ENCODE measurements at regions not wholly inside any gene's neighbourhood (a gene's known extent, or its start where the extent isn't known, plus 50 kb on each side); places are given as distances from the start of the nearest gene placed in this dataset.

GRCh38 chr7:98056580-98056979, 50.1 kb upstream of the LMTK2 start:
- Histone ChIP-seq H3K9me3 (no peaks in the 10 kb centered on the region), H3K4me3 (no peak overlapping the region), H3K27ac (no peak overlapping the region), H3K27me3 (no peaks in the 10 kb centered on the region), H3K4me1 (no peaks in the 10 kb centered on the region), H3K36me3 (no peaks in the 10 kb centered on the region)
- DNase-seq = no peak
- TF ChIP-seq POLR2A (IDR thresholded peaks at IDR 0.05) (no peak), EP300 (IDR thresholded peaks at IDR 0.05) (no peak), CTCF (IDR thresholded peaks at IDR 0.05) (no peak), POLR2AphosphoS5 (IDR thresholded peaks at IDR 0.05) (no peak)
- 81 to 88% methylated on average over 8 to 9 of the region's 9 CpGs for WGBS, 2 donors
- ATAC-seq (ENCODE audit: low FRiP score in 2 of 2) = no peak
